Suppressor macrophage treated with lipopolysaccharide for 4 hours (primary cell): ENCODE measurements at regions not wholly inside any gene's neighbourhood (a gene's known extent, or its start where the extent isn't known, plus 50 kb on each side); places are given as distances from the start of the nearest gene placed in this dataset.
"Not testable (repeated sequence)": the region's sequence is repeated elsewhere in the genome, so short reads cannot be mapped to it uniquely, and the experiment has no call there.

Experiments used
- DNase-seq: peaks from one replicate; pipeline ENCODE4 v3.0.0-alpha.2; 2020

DNA sequence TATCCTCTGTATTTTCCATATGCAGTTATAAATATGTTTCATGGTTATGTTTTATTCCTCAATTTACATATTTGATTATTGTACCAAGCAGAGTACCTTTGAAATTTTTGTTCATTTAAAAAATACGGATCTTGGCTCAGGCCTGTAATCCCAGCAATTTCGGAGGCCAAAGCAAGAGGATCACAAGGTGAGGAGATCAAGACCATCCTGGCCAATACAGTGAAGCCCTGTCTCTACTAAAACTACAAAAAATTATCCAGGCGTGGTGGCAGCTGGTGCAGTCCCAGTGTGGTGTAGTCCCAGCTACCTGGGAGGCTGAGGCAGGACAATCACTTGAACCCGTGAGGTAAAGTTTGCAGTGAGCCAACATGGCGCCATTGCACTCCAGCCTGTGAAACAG is 251.2 kb upstream of the TPTE start:
- peak; percentile 15 for DNase-seq

DNA sequence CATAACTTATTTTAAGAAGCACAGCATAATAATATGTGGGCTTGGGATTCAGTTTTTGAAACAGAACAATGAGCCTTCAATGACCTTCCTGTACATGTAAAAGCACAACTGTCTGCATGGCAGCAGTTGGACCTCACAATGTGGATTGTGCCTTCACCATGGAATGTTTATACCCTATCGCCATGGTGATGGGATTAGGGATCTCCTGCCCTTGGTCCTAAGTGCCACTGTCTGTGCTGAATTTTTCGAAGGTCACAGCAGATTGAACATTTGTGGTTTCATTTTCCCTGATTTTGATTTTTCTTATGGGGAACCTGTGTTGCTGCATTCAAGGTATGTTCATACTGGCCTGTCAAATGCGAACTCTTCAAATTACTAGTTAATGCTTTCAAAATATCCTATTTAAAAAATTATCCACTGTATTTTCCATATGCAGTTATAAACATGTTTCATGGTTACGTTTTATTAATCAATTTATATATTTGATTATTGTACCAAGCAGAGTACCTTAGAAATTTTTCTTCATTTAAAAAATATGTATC is 249.6 kb upstream of the TPTE start:
- DNase-seq, result not testable (repeated sequence)

DNA sequence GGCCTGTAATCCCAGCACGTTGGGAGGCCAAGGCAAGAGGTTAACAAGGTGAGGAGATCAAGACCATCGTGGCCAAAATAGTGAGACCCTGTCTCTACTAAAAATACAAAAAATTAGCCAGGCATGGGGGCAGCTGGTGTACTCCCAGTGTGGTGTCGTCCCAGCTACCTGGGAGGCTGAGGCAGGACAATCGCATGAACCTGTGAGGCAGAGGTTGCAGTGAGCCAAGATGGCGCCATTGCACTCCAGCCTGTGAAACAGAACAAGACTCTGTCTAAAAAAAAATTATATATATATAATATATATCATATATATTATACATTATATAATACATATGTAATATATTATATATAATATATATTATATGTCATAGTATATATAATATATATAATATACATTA is 249.2 kb upstream of the TPTE start:
- no peak for DNase-seq

DNA sequence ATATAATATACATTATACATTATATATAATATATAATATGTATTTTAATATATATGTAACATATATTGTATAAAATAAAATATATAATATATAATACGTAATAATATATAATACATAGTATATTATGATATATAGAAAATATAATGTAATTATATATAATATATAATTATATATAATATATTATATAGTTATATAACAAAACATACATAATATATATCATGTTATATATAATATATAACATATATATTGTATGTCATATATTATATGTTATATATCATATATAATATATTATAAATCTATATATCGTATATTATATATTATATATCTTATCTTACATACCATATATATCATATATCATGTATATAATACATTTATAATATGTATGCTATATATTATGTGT is 248.2 kb upstream of the TPTE start:
- no peak for DNase-seq

DNA sequence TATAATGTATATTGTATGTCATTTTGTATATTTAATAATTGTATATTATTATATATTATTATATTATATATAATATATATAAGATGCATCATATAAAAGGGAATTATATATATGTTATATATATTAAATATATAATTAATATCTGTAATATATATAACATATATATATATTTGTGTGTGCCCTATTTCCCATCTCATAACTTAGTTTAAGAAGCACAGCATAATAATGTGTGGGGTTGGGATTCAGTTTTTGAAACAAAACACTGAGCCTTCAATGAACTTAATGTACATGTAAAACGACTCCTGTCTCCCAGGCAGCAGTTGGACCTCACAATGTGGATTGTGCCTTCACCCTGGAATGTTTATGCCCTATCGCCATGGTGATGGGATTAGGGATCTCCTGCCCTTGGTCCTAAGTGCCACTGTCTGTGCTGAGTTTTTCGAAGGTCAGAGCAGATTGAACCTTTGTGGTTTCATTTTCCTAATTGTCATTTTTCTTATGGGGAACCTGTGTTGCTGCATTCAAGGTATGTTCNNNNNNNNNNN is 247.5 kb upstream of the TPTE start:
- DNase-seq, result not testable (repeated sequence)
